ENCODE measurements at regions not wholly inside any gene's neighbourhood (a gene's known extent, or its start where the extent isn't known, plus 50 kb on each side); places are given as distances from the start of the nearest gene placed in this dataset.

GRCh38 chr15:69631978-69632377 lies 179.4 kb downstream of the RPLP1 start:
- TF ChIP-seq CTCF (IDR thresholded peaks at IDR 0.05) (no peak), POLR2A (IDR thresholded peaks at IDR 0.05) (no peak)
